ENCODE measurements at regions not wholly inside any gene's neighbourhood (a gene's known extent, or its start where the extent isn't known, plus 50 kb on each side); places are given as distances from the start of the nearest gene placed in this dataset.

- TF ChIP-seq PPARA (CRISPR knock-in tag; IDR thresholded peaks at IDR 0.05; ENCODE audit: borderline replicate concordance), result no peak
- TF ChIP-seq, protein P1, sequence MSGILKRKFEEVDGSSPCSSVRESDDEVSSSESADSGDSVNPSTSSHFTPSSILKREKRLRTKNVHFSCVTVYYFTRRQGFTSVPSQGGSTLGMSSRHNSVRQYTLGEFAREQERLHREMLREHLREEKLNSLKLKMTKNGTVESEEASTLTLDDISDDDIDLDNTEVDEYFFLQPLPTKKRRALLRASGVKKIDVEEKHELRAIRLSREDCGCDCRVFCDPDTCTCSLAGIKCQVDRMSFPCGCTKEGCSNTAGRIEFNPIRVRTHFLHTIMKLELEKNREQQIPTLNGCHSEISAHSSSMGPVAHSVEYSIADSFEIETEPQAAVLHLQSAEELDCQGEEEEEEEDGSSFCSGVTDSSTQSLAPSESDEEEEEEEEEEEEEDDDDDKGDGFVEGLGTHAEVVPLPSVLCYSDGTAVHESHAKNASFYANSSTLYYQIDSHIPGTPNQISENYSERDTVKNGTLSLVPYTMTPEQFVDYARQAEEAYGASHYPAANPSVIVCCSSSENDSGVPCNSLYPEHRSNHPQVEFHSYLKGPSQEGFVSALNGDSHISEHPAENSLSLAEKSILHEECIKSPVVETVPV (CRISPR knock-in tag; IDR thresholded peaks at IDR 0.05), result no peak
- no peak for TF ChIP-seq CREB5 (CRISPR knock-in tag; IDR thresholded peaks at IDR 0.05; ENCODE audit: low read depth)
- no peak for TF ChIP-seq POU6F1 (CRISPR knock-in tag; IDR thresholded peaks at IDR 0.05; ENCODE audit: borderline replicate concordance, low read depth)
- no peak for TF ChIP-seq PATZ1 (CRISPR knock-in tag; IDR thresholded peaks at IDR 0.05; ENCODE audit: borderline replicate concordance)
- TF ChIP-seq ZFP3 (CRISPR knock-in tag; IDR thresholded peaks at IDR 0.05), result no peak
- no peak for TF ChIP-seq ISL1 (CRISPR knock-in tag; IDR thresholded peaks at IDR 0.05)
- no peak for TF ChIP-seq BACH2 (CRISPR knock-in tag; IDR thresholded peaks at IDR 0.05; ENCODE audit: borderline replicate concordance)
- no peak for TF ChIP-seq OSR1 (CRISPR knock-in tag; IDR thresholded peaks at IDR 0.05)
- no peak for TF ChIP-seq CSDC2 (CRISPR knock-in tag; IDR thresholded peaks at IDR 0.05)
- TF ChIP-seq ZNF70 (CRISPR knock-in tag; IDR thresholded peaks at IDR 0.05), result no peak
Measured at GRCh38 chr18:77560341-77560992, 310.8 kb downstream of the GALR1 start.
